Superior temporal gyrus (tissue), 1 donor: ENCODE measurements at regions not wholly inside any gene's neighbourhood (a gene's known extent, or its start where the extent isn't known, plus 50 kb on each side); places are given as distances from the start of the nearest gene placed in this dataset.

ENCODE experiments used
- DNase-seq: peaks from one replicate; pipeline ENCODE4 v3.0.0-alpha.2; 2016; ENCODE audit errors: extremely low spot score

- no peak for DNase-seq
Measured at GRCh38 chr15:100703032-100703578, 100.7 kb downstream of the ASB7 start.

GRCh38 chr15:100703671-100704070, 101.3 kb downstream of the ASB7 start:
- DNase-seq, result no peak

- no peak for DNase-seq
Measured at GRCh38 chr15:100704281-100705055, 102.1 kb downstream of the ASB7 start.

- DNase-seq, result no peak
Measured at GRCh38 chr15:100705065-100705464, 102.7 kb downstream of the ASB7 start.

GRCh38 chr15:100705841-100706240, 103.5 kb downstream of the ASB7 start:
- no peak for DNase-seq

- DNase-seq, result no peak
Measured at GRCh38 chr15:100707229-100707628, 104.8 kb downstream of the ASB7 start.

- no peak for DNase-seq
Measured at GRCh38 chr15:100708916-100709315, 106.5 kb downstream of the ASB7 start.

GRCh38 chr15:100710222-100710621, 107.8 kb downstream of the ASB7 start:
- DNase-seq, result no peak

- DNase-seq, result no peak
Measured at GRCh38 chr15:100710744-100711515, 108.5 kb downstream of the ASB7 start.

- no peak for DNase-seq
Measured at GRCh38 chr15:100711516-100712021, 109.2 kb downstream of the ASB7 start.

GRCh38 chr15:100712226-100712625, 109.8 kb downstream of the ASB7 start:
- no peak for DNase-seq

- no peak for DNase-seq
Measured at GRCh38 chr15:100713163-100713867, 110.9 kb downstream of the ASB7 start.

- DNase-seq, result no peak
Measured at GRCh38 chr15:100714034-100714748, 111.8 kb downstream of the ASB7 start.

GRCh38 chr15:100714749-100715342, 112.5 kb downstream of the ASB7 start:
- no peak for DNase-seq

GRCh38 chr15:100715571-100716455, 113.4 kb downstream of the ASB7 start:
- DNase-seq, result no peak

GRCh38 chr15:100716456-100717085, 114.2 kb downstream of the ASB7 start:
- DNase-seq, result no peak

- DNase-seq, result no peak
Measured at GRCh38 chr15:100717596-100717995, 115.2 kb downstream of the ASB7 start.

GRCh38 chr15:100718075-100718980, 115.9 kb downstream of the ASB7 start:
- no peak for DNase-seq
